CD8-positive, alpha-beta memory T cell (primary cell): ENCODE measurements at regions not wholly inside any gene's neighbourhood (a gene's known extent, or its start where the extent isn't known, plus 50 kb on each side); places are given as distances from the start of the nearest gene placed in this dataset.

Experiments used
- CTCF ChIA-PET: fragments of 350-600 bp; sonication (Branson Sonifier 250); formaldehyde crosslinking; loops from one replicate; lab custom pipeline; 2021; ENCODE audit warnings: antibody characterized with exemption; lab: Charles Lee
- POLR2A ChIA-PET: fragments of 350-600 bp; sonication (Branson Sonifier 250); formaldehyde crosslinking; loops from one replicate; lab custom pipeline; 2021; ENCODE audit warnings: antibody characterized with exemption; lab: Charles Lee
- DNase-seq, 5 donors: peaks; one replicate each; pipeline versions ENCODE4 v3.0.0 to v3.0.0-alpha.2; 2020 to 2022; ENCODE audit warnings: mixed read lengths in 1 of 5
- H3K27ac ChIP-seq: one replicate; pipeline ENCODE4 v1.7.0; 2013; ENCODE audit warnings: low read depth, mild to moderate bottlenecking, low read length, moderate library complexity
- H3K27me3 ChIP-seq: 2 replicates; pipeline ENCODE4 v1.7.0; 2013; ENCODE audit warnings: low read length, mild to moderate bottlenecking; ENCODE audit not compliant: insufficient read depth, poor library complexity, severe bottlenecking
- H3K36me3 ChIP-seq: 2 replicates; pipeline ENCODE4 v1.7.0; 2013; ENCODE audit warnings: mild to moderate bottlenecking, low read length, moderate library complexity; ENCODE audit not compliant: insufficient read depth
- H3K4me1 ChIP-seq: 2 replicates; pipeline ENCODE4 v1.7.0; 2013; ENCODE audit warnings: mild to moderate bottlenecking, low read length, moderate library complexity; ENCODE audit not compliant: insufficient read depth
- H3K4me3 ChIP-seq: 2 replicates; pipeline ENCODE4 v1.7.0; 2013; ENCODE audit warnings: mild to moderate bottlenecking, low read length
- H3K9me3 ChIP-seq: 2 replicates; pipeline ENCODE4 v1.7.0; 2013; ENCODE audit warnings: mild to moderate bottlenecking, low read length
- H3K27ac Mint-ChIP-seq, 8 donors: one replicate each; pipeline ENCODE4 v1.8.0; 2020 to 2021; ENCODE audit warnings: mixed read lengths in 8 of 8, mild to moderate bottlenecking in 6 of 8, inconsistent platforms in 3 of 8, moderate library complexity in 3 of 8
- H3K27me3 Mint-ChIP-seq, 2 donors: one replicate each; pipeline ENCODE4 v1.8.0; 2020 to 2021; ENCODE audit warnings: mixed read lengths in 2 of 2, mild to moderate bottlenecking in 1 of 2, moderate library complexity in 1 of 2
- H3K36me3 Mint-ChIP-seq, 3 donors: one replicate each; pipeline ENCODE4 v1.8.0; 2020 to 2021; ENCODE audit warnings: mixed read lengths in 3 of 3, inconsistent platforms in 1 of 3, mild to moderate bottlenecking in 1 of 3
- H3K4me1 Mint-ChIP-seq, 3 donors: one replicate each; pipeline ENCODE4 v1.8.0; 2020 to 2021; ENCODE audit warnings: mixed read lengths in 3 of 3, inconsistent platforms in 1 of 3, mild to moderate bottlenecking in 1 of 3
- H3K4me3 Mint-ChIP-seq, 7 donors: one replicate each; pipeline ENCODE4 v1.8.0; 2020 to 2021; ENCODE audit warnings: mixed read lengths in 7 of 7, mild to moderate bottlenecking in 6 of 7, moderate library complexity in 4 of 7, inconsistent platforms in 2 of 7
- H3K9me3 Mint-ChIP-seq, 5 donors: one replicate each; pipeline ENCODE4 v1.8.0; 2020 to 2022; ENCODE audit warnings: mixed read lengths in 5 of 5, mild to moderate bottlenecking in 3 of 5, moderate library complexity in 2 of 5, inconsistent platforms in 1 of 5

- CTCF ChIA-PET: no interaction called here
- H3K27ac Mint-ChIP-seq: no peak overlapping the region
- Histone ChIP-seq H3K4me1 (no peaks in the 10 kb centered on the region), H3K36me3 (no peaks in the 10 kb centered on the region), H3K4me3 (no peak overlapping the region), H3K27me3 (no peaks in the 10 kb centered on the region), H3K27ac (no peak overlapping the region), H3K9me3 (no peaks in the 10 kb centered on the region)
- H3K36me3 Mint-ChIP-seq: no peaks in the 10 kb centered on the region
- peaks cover 5 to 20% (median 10%) of the 10 kb centered on the region in 5 donors for H3K9me3 Mint-ChIP-seq
- POLR2A ChIA-PET: no interaction called here
- H3K4me3 Mint-ChIP-seq: no peak overlapping the region
- DNase-seq: no peak
- H3K4me1 Mint-ChIP-seq: no peaks in the 10 kb centered on the region
- no peaks in the 10 kb centered on the region for H3K27me3 Mint-ChIP-seq
Observed at GRCh38 chr5:30572279-30572678, 621.2 kb upstream of the CDH6 start.

- Mint-ChIP-seq H3K27me3 (no peaks in the 10 kb centered on the region), H3K27ac (no peak overlapping the region), H3K9me3 (peaks cover 4 to 34% (median 7%) of the 10 kb centered on the region in 5 donors), H3K4me3 (no peak overlapping the region), H3K36me3 (no peaks in the 10 kb centered on the region), H3K4me1 (no peaks in the 10 kb centered on the region)
- H3K36me3 ChIP-seq: no peaks in the 10 kb centered on the region
- no peaks in the 10 kb centered on the region for H3K9me3 ChIP-seq
- H3K27ac ChIP-seq: no peak overlapping the region
- ChIA-PET CTCF (no interaction called here), POLR2A (no interaction called here)
- no peak for DNase-seq
- H3K27me3 ChIP-seq: no peaks in the 10 kb centered on the region
- no peak overlapping the region for H3K4me3 ChIP-seq
- H3K4me1 ChIP-seq: no peaks in the 10 kb centered on the region
Observed at GRCh38 chr5:30561771-30562170, 631.7 kb upstream of the CDH6 start.

- Histone ChIP-seq H3K27me3 (no peaks in the 10 kb centered on the region), H3K27ac (no peak overlapping the region), H3K9me3 (no peaks in the 10 kb centered on the region), H3K36me3 (no peaks in the 10 kb centered on the region), H3K4me3 (no peak overlapping the region), H3K4me1 (no peaks in the 10 kb centered on the region)
- DNase-seq: no peak
- H3K27ac Mint-ChIP-seq: no peak overlapping the region
- POLR2A ChIA-PET: no interaction called here
- H3K4me1 Mint-ChIP-seq: no peaks in the 10 kb centered on the region
- H3K36me3 Mint-ChIP-seq: no peaks in the 10 kb centered on the region
- H3K9me3 Mint-ChIP-seq: peaks cover 3 to 19% (median 6%) of the 10 kb centered on the region in 5 donors
- CTCF ChIA-PET: no interaction called here
- no peak overlapping the region for H3K4me3 Mint-ChIP-seq
- H3K27me3 Mint-ChIP-seq: no peaks in the 10 kb centered on the region
Observed at GRCh38 chr5:30551618-30552017, 641.9 kb upstream of the CDH6 start.

- ChIA-PET CTCF (no interaction called here), POLR2A (no interaction called here)
- no peaks in the 10 kb centered on the region for H3K9me3 ChIP-seq
- no peak overlapping the region for H3K4me3 Mint-ChIP-seq
- no peaks in the 10 kb centered on the region for H3K27me3 ChIP-seq
- H3K27me3 Mint-ChIP-seq: no peaks in the 10 kb centered on the region
- no peak overlapping the region for H3K4me3 ChIP-seq
- H3K27ac ChIP-seq: no peak overlapping the region
- no peaks in the 10 kb centered on the region for H3K4me1 Mint-ChIP-seq
- H3K36me3 ChIP-seq: no peaks in the 10 kb centered on the region
- peaks cover 7 to 40% (median 11%) of the 10 kb centered on the region in 5 donors for H3K9me3 Mint-ChIP-seq
- H3K4me1 ChIP-seq: no peaks in the 10 kb centered on the region
- no peak for DNase-seq
- no peak overlapping the region for H3K27ac Mint-ChIP-seq
- H3K36me3 Mint-ChIP-seq: no peaks in the 10 kb centered on the region
Observed at GRCh38 chr5:30548580-30549305, 644.7 kb upstream of the CDH6 start.

- CTCF ChIA-PET: no interaction called here
Observed at GRCh38 chr5:30540150-30540549, 653.3 kb upstream of the CDH6 start.

GRCh38 chr5:30539004-30539634 is 654.4 kb upstream of the CDH6 start:
- no peaks in the 10 kb centered on the region for H3K27me3 Mint-ChIP-seq
- H3K27ac ChIP-seq: no peak overlapping the region
- H3K4me1 ChIP-seq: no peaks in the 10 kb centered on the region
- POLR2A ChIA-PET: no interaction called here
- H3K36me3 ChIP-seq: no peaks in the 10 kb centered on the region
- H3K4me1 Mint-ChIP-seq: no peaks in the 10 kb centered on the region
- no peaks in the 10 kb centered on the region for H3K27me3 ChIP-seq
- H3K4me3 ChIP-seq: no peak overlapping the region
- H3K27ac Mint-ChIP-seq: no peak overlapping the region
- H3K4me3 Mint-ChIP-seq: no peak overlapping the region
- peaks cover 5 to 49% (median 27%) of the 10 kb centered on the region in 5 donors for H3K9me3 Mint-ChIP-seq
- no peak for DNase-seq
- CTCF ChIA-PET: no interaction called here
- no peaks in the 10 kb centered on the region for H3K36me3 Mint-ChIP-seq
- no peaks in the 10 kb centered on the region for H3K9me3 ChIP-seq

More at GRCh38 chr5:30540150-30540549, 653.3 kb upstream of the CDH6 start:
- no peaks in the 10 kb centered on the region for H3K4me1 Mint-ChIP-seq
- POLR2A ChIA-PET: no interaction called here
- no peak overlapping the region for H3K27ac Mint-ChIP-seq
- no peaks in the 10 kb centered on the region for H3K36me3 Mint-ChIP-seq
- DNase-seq: no peak
- H3K27me3 ChIP-seq: no peaks in the 10 kb centered on the region
- H3K9me3 Mint-ChIP-seq: peaks cover 8 to 50% (median 27%) of the 10 kb centered on the region in 5 donors
- H3K4me3 Mint-ChIP-seq: no peak overlapping the region
- no peak overlapping the region for H3K4me3 ChIP-seq
- H3K36me3 ChIP-seq: no peaks in the 10 kb centered on the region
- H3K27me3 Mint-ChIP-seq: no peaks in the 10 kb centered on the region
- no peaks in the 10 kb centered on the region for H3K9me3 ChIP-seq
- no peaks in the 10 kb centered on the region for H3K4me1 ChIP-seq
- no peak overlapping the region for H3K27ac ChIP-seq

GRCh38 chr5:30525353-30525752 is 668.1 kb upstream of the CDH6 start:
- H3K27ac Mint-ChIP-seq: no peak overlapping the region
- H3K36me3 ChIP-seq: no peaks in the 10 kb centered on the region
- H3K4me1 ChIP-seq: no peaks in the 10 kb centered on the region
- peaks cover 5 to 27% (median 11%) of the 10 kb centered on the region in 5 donors for H3K9me3 Mint-ChIP-seq
- no peak overlapping the region for H3K27ac ChIP-seq
- H3K4me1 Mint-ChIP-seq: no peaks in the 10 kb centered on the region
- H3K4me3 ChIP-seq: no peak overlapping the region
- ChIA-PET CTCF (no interaction called here), POLR2A (no interaction called here)
- no peak overlapping the region for H3K4me3 Mint-ChIP-seq
- DNase-seq: no peak
- H3K27me3 Mint-ChIP-seq: no peaks in the 10 kb centered on the region
- no peaks in the 10 kb centered on the region for H3K27me3 ChIP-seq
- H3K9me3 ChIP-seq: peaks cover 7% of the 10 kb centered on the region
- H3K36me3 Mint-ChIP-seq: no peaks in the 10 kb centered on the region

- H3K27ac ChIP-seq: no peak overlapping the region
- H3K27me3 ChIP-seq: no peaks in the 10 kb centered on the region
- Mint-ChIP-seq H3K9me3 (peaks cover 2 to 25% (median 8%) of the 10 kb centered on the region in 5 donors), H3K4me3 (no peak overlapping the region), H3K4me1 (no peaks in the 10 kb centered on the region), H3K36me3 (no peaks in the 10 kb centered on the region), H3K27me3 (no peaks in the 10 kb centered on the region), H3K27ac (no peak overlapping the region)
- no peaks in the 10 kb centered on the region for H3K4me1 ChIP-seq
- DNase-seq: no peak
- ChIA-PET POLR2A (no interaction called here), CTCF (no interaction called here)
- no peaks in the 10 kb centered on the region for H3K36me3 ChIP-seq
- peaks cover 7% of the 10 kb centered on the region for H3K9me3 ChIP-seq
- no peak overlapping the region for H3K4me3 ChIP-seq
Observed at GRCh38 chr5:30524428-30524827, 669.1 kb upstream of the CDH6 start.
